Esophagus muscularis mucosa (tissue), 4 donors: ENCODE measurements at regions not wholly inside any gene's neighbourhood (a gene's known extent, or its start where the extent isn't known, plus 50 kb on each side); places are given as distances from the start of the nearest gene placed in this dataset.

Experiments
- DNase-seq: peaks from one replicate; pipeline ENCODE4 v3.0.0-alpha.2; 2017; ENCODE audit errors: extremely low spot score
- H3K27ac ChIP-seq, 4 donors: fragments of 200-600 bp; sonication (generic); replicated peaks in 1 of 4; 1 replicate in 3 of 4; 2 replicates in 1 of 4; pipeline ENCODE4 v1.5.1; 2016 to 2019; ENCODE audit warnings: mild to moderate bottlenecking in 1 of 4
- H3K27me3 ChIP-seq, 4 donors: fragments of 200-600 bp; sonication (generic); one replicate each; pipeline versions ENCODE4 v1.5.1 to v1.6.0; 2016 to 2019
- H3K36me3 ChIP-seq, 4 donors: fragments of 200-600 bp; sonication (generic); one replicate each; pipeline ENCODE4 v1.5.1; 2016 to 2019
- H3K4me1 ChIP-seq, 4 donors: fragments of 200-600 bp; sonication (generic); one replicate each; pipeline ENCODE4 v1.5.1; 2016 to 2019
- H3K4me3 ChIP-seq, 4 donors: fragments of 200-600 bp; sonication (generic); 1 replicate in 2 of 4; 2 replicates in 2 of 4; pipeline ENCODE4 v1.5.1; 2016 to 2019; ENCODE audit warnings: mild to moderate bottlenecking in 4 of 4, moderate library complexity in 1 of 4
- H3K9me3 ChIP-seq, 4 donors: fragments of 200-600 bp; sonication (generic); 1 replicate in 3 of 4; 2 replicates in 1 of 4; pipeline ENCODE4 v1.5.1; 2016 to 2019
- CTCF ChIP-seq, 3 experiments: fragments of 200-600 bp in 2 of 3; fragments of 450-650 bp in 1 of 3; sonication (generic) in 2 of 3; IDR thresholded peaks; one replicate each; pipeline ENCODE4 v1.5.1; 2017 to 2019; ENCODE audit warnings: antibody characterized with exemption in 3 of 3, mild to moderate bottlenecking in 2 of 3, moderate library complexity in 1 of 3
- EP300 ChIP-seq: sonication (generic); formaldehyde crosslinking; IDR thresholded peaks from one replicate; pipeline ENCODE4 v1.6.1; 2017; ENCODE audit warnings: antibody characterized with exemption
- POLR2A ChIP-seq: fragments of 450-650 bp; IDR thresholded peaks from one replicate; pipeline ENCODE4 v1.6.1; 2017; ENCODE audit warnings: antibody characterized with exemption, moderate library complexity, mild to moderate bottlenecking, low read depth
- POLR2AphosphoS5 ChIP-seq, 2 donors: sonication (generic); formaldehyde crosslinking; IDR thresholded peaks; one replicate each; pipeline ENCODE4 v1.6.1; 2017; ENCODE audit warnings: antibody characterized with exemption in 2 of 2
- WGBS: methylation state at CpG from one replicate; pipeline ENCODE4 v1.1.5; 2018; 5-methylcytosine and 5-hydroxymethylcytosine counted together
- intact Hi-C: fragments of 100-400 bp; cut with DNase I; formaldehyde crosslinking; loops from one replicate; pipeline ENCODE4 v1.15.1; 2023

DNA sequence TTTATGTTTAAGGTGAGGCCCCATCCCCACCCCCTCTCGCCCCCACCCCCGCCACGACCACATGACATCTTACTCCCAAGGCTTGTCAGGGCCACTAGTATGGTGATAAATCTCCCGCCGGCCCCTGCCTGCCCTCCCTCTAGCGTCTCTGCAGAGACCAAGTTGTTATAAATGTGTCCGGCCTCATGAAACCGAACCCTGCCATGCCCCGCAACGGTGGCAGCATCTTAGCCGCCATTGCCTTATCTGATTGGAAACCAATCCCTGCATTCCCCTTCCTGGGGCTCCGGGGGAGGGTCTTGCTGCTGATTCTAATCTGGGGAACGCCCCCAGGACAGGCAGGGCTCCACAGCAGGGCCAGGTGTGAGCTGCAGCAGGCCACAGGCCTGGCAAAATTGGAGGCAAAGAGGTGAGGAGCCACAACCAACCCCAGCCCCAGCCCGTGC lies 352.4 kb downstream of the C16orf95 start:
- DNase-seq, result no peak
- intact Hi-C loops, result no loop called here
- peaks cover 0 to 8% (median 2%) of the 10 kb centered on the region in 4 donors for H3K4me1 ChIP-seq
- peaks cover 0 to 60% (median 3%) of the 10 kb centered on the region in 4 donors for H3K27me3 ChIP-seq
- H3K27ac ChIP-seq, result no peak overlapping the region
- 75% methylated on average over 13 of the region's 14 CpGs for WGBS
- no peak overlapping the region for H3K4me3 ChIP-seq
- no peaks in the 10 kb centered on the region for H3K36me3 ChIP-seq
- TF ChIP-seq CTCF (IDR thresholded peaks at IDR 0.05) (no peak), POLR2A (no peak), EP300 (no peak), POLR2AphosphoS5 (IDR thresholded peaks at IDR 0.05) (no peak)
- H3K9me3 ChIP-seq, result no peaks in the 10 kb centered on the region

- Histone ChIP-seq H3K4me3 (no peak overlapping the region), H3K27me3 (peaks cover 0 to 60% (median 3%) of the 10 kb centered on the region in 4 donors), H3K4me1 (peaks cover 0 to 8% (median 2%) of the 10 kb centered on the region in 4 donors), H3K36me3 (no peaks in the 10 kb centered on the region), H3K9me3 (no peaks in the 10 kb centered on the region), H3K27ac (no peak overlapping the region)
- DNase-seq, result no peak
- TF ChIP-seq POLR2A (no peak), EP300 (no peak), POLR2AphosphoS5 (IDR thresholded peaks at IDR 0.05) (no peak), CTCF (IDR thresholded peaks at IDR 0.05) (no peak)
- intact Hi-C loops, result no loop called here
- 89% methylated on average over 11 of the region's 12 CpGs for WGBS
Observed at GRCh38 chr16:86965331-86965730, 351.9 kb downstream of the C16orf95 start.

DNA sequence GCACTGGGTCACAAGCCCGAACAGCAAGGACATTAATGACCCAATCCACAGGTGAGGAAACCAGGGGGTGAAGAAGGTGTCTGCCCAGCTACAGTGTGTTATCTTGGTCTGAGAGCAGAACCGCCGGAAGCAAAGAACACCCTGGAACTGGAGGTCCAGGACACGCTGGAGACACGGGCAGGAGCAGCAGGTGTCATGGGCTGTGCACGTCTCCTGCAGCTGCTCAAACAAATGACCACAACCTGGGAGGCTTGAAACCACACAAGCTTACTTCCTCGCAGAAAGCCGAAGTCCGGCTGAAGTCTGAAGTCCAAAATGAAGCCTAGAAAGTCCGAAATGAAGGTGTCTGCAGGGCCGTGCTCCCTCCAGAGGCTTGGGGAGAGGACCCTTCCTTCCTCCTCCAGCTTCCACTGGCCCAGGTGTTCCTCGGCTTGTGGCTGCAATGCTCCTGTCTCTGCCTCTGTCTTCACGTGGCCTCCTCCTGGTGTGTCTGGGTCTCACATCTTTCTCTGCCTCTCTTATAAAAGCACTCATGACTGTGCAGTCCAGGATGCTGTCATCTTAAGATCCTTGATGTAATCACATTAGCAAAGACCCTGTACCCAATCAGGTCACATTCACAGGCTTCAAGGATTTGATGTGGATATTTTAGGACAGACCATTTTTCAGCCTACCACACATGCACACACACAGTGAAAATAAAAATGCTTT lies 351.2 kb downstream of the C16orf95 start:
- Histone ChIP-seq H3K36me3 (no peaks in the 10 kb centered on the region), H3K27me3 (peaks cover 0 to 60% (median under 1%) of the 10 kb centered on the region in 4 donors), H3K9me3 (no peaks in the 10 kb centered on the region), H3K4me1 (peaks cover 0 to 3% (median under 1%) of the 10 kb centered on the region in 4 donors), H3K27ac (no peak overlapping the region), H3K4me3 (no peak overlapping the region)
- WGBS, result 84% methylated on average over 8 of the region's 13 CpGs
- no peak for DNase-seq
- intact Hi-C loops, result no loop called here
- TF ChIP-seq CTCF (IDR thresholded peaks at IDR 0.05), result no peak
- no peak for TF ChIP-seq POLR2A
- TF ChIP-seq POLR2AphosphoS5 (IDR thresholded peaks at IDR 0.05), result no peak
- TF ChIP-seq EP300, result no peak

DNA sequence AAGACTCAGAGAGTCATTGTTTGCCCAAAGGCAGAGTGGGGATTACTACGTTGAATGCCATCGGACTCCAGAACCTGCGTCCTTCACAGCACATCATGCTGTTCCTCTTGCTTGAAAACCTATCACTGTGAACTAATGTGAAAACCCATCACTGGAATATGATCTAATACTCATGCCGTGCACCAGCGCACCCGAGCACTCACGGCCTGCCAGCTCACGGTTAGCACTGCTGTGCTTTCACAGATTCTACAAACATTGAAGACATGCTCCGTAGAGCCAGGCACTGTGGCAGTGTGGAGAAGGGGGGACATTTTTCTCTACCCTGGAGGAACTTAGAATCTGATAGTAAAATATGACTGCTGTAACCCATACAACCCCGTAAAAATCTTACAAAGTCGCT lies 350.4 kb downstream of the C16orf95 start:
- Histone ChIP-seq H3K36me3 (no peaks in the 10 kb centered on the region), H3K27ac (no peak overlapping the region), H3K4me1 (no peaks in the 10 kb centered on the region), H3K4me3 (no peak overlapping the region), H3K27me3 (peaks cover 0 to 59% (median 0%) of the 10 kb centered on the region in 4 donors), H3K9me3 (no peaks in the 10 kb centered on the region)
- no peak for DNase-seq
- TF ChIP-seq CTCF (IDR thresholded peaks at IDR 0.05) (no peak), POLR2A (no peak), EP300 (no peak)
- WGBS, result 93% methylated on average over 11 of the region's 11 CpGs
- intact Hi-C loops, result no loop called here

DNA sequence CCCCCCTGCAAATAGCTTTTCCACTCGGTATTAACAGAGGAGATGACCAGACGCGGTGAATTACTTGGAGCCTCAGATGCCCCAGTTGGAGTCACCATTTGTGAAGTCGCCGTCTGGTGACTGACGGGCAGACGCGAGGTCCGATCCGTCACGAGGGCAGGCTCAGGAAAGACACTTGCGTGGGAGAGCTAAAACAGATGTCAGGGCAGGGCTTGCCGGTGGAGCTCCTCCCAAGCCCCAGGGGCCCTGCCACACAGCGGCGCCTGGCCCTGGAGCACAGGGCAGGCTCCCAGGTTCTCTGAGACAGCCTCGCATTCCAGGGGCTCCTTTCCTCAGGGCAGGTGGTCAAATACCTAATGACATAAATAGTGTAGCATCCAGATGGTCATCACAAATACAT lies 348.3 kb downstream of the C16orf95 start:
- H3K4me3 ChIP-seq, result no peak overlapping the region

More for the DNA sequence above, 348.3 kb downstream of the C16orf95 start:
- no peaks in the 10 kb centered on the region for H3K9me3 ChIP-seq
- peaks cover 0 to 52% (median 0%) of the 10 kb centered on the region in 4 donors for H3K27me3 ChIP-seq
- TF ChIP-seq POLR2AphosphoS5 (IDR thresholded peaks at IDR 0.05), result no peak
- no peak for TF ChIP-seq POLR2A
- TF ChIP-seq CTCF (IDR thresholded peaks at IDR 0.05), result no peak
- TF ChIP-seq EP300, result no peak
- H3K4me1 ChIP-seq, result no peaks in the 10 kb centered on the region
- no peak overlapping the region for H3K27ac ChIP-seq
- intact Hi-C loops, result no loop called here
- H3K36me3 ChIP-seq, result no peaks in the 10 kb centered on the region
- WGBS, result 45% methylated on average over 16 of the region's 16 CpGs
- DNase-seq, result no peak
